T follicular helper cell (primary cell): ENCODE measurements at regions not wholly inside any gene's neighbourhood (a gene's known extent, or its start where the extent isn't known, plus 50 kb on each side); places are given as distances from the start of the nearest gene placed in this dataset.

Experiments used
- DNase-seq: peaks from one replicate; pipeline ENCODE4 v3.0.0-alpha.2; 2020; ENCODE audit warnings: low read depth

GRCh38 chr3:30167541-30168011 is 438.8 kb upstream of the TGFBR2 start:
- DNase-seq, result no peak

DNA sequence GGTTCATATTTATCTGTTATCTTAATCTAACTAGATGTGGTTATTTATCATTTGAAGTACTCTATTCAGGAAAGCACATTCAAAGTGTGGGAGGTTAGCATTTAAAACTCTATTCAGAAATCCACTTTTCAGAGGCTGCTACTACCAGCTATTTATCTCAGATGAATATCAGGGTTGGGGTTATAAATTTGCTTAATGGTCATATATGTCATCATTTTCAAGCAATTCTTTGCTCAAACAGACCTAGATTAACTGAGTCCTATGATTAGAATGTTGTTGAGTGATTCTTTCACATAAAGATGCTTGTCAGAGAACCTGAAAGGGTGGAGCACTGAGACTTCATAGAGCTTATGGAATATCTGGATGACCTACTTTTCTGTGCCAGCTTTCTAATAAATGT is 436.9 kb upstream of the TGFBR2 start:
- no peak for DNase-seq

GRCh38 chr3:30170681-30171438 is 435.5 kb upstream of the TGFBR2 start:
- no peak for DNase-seq

DNA sequence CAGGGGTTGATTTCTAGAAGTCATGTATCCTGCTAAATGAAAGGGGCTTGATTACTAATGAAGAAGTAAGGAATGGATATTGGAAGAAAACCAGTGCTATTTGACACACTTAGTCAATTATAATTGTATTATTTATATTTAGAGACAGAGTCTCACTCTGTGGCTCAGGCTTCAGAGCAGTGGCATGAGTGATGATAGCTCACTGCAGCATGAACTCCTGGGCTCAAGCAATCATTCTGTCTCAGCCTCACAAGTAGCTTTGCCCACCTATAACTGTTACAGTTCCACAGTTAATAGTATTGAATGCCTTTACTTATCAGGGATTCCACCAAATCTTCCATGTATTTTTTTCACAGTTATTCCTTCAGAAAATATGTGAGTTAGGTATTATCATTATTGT is 432.0 kb upstream of the TGFBR2 start:
- no peak for DNase-seq

- no peak for DNase-seq
Observed at GRCh38 chr3:30180310-30181177, 425.9 kb upstream of the TGFBR2 start.

- no peak for DNase-seq
Observed at GRCh38 chr3:30181178-30181465, 425.3 kb upstream of the TGFBR2 start.

GRCh38 chr3:30181581-30181980 is 424.8 kb upstream of the TGFBR2 start:
- no peak for DNase-seq

GRCh38 chr3:30183421-30183820 is 423.0 kb upstream of the TGFBR2 start:
- DNase-seq, result no peak

- no peak for DNase-seq
Observed at GRCh38 chr3:30184091-30184810, 422.1 kb upstream of the TGFBR2 start.

DNA sequence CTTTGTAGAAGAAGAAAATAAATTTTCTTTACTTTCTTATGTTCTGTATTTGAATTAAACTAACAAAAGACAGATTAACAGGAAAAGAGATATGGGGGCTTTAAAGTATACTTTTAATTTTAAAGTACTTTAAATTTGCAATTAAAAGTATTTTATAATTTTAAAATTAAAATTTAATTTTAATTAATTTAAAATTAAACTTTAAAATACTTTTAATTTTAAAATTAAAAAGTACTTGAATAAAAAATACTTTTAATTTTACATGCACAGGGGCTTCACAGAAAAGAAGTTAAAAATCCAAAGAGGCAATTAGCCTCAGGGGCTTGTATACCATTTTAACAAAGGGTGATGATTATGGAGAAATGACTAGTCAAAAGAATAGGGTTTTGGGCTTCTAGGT is 420.5 kb upstream of the TGFBR2 start:
- DNase-seq, result no peak

GRCh38 chr3:30186741-30187219 is 419.6 kb upstream of the TGFBR2 start:
- no peak for DNase-seq

- no peak for DNase-seq
Observed at GRCh38 chr3:30187366-30187765, 419.0 kb upstream of the TGFBR2 start.

GRCh38 chr3:30188713-30189112 is 417.7 kb upstream of the TGFBR2 start:
- no peak for DNase-seq

DNA sequence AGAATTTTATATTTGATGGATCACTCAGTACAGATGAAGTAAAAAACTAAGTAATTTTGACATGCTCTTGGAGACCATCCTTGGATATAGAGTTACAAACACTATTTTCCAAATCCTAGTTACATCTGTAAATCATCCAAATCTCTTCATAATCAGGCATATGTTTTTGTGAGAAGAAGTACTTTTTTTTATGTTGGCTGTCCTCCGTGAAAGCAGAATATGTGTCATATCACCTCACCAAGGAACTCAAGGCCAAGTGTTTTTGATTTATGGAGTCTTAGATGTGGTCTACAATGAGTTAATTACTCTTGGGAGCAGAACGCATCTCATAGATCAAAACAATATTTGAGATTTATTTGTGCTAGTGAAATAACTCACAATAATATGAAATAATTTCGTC is 416.5 kb upstream of the TGFBR2 start:
- DNase-seq, result no peak

DNA sequence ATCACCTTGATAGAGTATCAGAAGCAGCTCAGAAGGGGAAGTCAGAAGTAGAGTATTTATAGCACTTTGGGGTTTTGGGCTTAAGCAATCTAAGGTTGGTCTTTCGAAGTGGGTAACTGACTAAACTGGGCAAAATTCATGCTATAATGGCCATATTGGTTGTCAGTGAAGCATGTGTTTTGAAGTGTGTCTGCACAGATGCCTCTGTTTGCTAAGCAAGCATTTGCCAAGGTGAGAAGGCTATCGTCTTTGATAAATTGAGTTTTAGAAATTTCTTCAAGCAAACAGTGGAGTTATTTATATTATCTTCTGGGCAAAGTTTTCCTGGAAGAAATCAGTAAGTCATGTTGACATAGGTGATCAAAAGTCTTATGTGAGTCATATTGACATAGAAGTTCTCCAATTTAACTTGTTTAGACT is 412.8 kb upstream of the TGFBR2 start:
- no peak for DNase-seq

DNA sequence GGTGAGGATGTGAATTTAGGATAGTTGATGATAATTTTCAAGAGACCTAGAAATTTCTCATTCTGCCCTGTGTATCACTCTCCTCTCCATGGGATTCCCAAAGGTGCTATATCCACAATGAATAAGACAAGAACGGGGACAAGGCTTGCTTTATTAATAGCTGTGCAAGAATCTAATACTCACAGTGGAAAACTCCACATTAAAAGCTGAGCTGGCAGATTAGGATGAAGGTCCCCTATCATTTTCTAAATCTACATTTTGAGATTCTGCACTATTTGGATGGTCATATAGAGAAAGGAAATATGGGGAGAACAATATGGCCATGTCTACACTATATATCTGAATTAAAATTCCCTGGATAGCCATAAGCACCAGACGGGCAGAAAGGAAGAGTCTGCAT is 411.0 kb upstream of the TGFBR2 start:
- DNase-seq, result no peak

GRCh38 chr3:30198162-30198561 is 408.2 kb upstream of the TGFBR2 start:
- no peak for DNase-seq

DNA sequence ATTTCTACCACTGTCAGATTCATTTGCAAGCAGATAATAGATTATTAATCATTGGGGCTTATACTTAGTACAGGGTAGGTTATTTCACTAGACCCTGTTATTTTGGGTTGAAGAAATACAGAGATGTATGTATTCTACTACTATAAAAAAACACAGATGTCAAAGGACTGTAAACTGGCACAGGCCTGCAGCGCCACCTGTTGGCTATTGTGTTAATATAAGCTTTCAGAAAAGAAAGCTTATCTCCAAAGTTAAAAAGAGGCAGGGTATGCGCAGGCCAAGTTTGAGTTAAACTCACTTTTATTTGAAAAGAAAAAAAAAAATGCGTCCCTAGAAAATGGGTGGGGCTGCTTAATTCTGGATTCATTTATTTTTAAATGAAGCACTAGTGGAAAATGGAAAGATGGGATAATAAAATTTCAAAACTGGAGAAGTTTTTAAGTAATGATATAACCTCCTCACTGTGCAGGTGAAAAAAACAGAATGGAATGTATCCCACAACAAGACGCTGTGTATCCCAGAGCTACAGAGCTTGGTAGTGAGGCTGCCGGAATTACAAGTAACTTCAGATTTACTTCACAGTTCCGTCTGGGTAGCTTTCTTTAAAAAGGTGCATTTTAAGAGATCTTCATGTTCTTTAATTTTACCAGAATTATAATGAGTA is 407.2 kb upstream of the TGFBR2 start:
- DNase-seq, result peak; percentile 37

DNA sequence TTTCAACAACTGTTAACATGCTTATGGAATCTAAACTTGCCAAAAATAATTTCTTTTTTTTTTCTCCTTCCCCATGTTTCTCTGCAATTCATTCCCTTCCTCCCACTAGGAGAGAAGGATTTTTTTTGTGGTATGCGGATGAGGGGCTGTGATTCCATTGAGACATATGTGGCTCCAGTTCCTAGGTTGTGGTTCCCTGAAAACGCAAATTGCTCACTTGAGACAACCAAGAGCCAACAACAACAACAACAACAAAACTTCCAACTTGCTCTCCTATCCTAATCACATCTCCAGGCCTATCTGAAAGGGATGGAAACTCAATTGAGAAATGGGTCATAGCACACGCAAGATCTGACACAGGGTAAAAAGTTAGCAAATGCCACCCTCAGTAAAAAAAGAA is 406.5 kb upstream of the TGFBR2 start:
- no peak for DNase-seq

DNA sequence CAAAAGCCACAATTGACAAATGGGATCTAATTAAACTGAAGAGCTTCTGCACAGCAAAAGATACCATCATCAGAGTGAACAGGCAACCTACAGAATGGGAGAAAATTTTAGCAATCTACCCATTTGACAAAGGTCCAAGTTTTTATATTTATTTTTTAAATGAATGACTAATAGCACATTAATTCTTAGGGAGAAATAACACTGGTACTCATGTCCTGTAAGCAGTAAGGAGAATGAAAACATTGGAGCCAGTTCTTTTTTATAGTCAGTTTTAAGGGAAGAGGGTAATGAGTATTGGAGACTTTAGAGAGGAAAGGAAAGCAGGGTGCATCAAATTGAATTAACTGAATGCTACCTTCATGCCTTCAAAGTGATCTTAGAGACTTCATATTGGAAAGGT is 404.7 kb upstream of the TGFBR2 start:
- DNase-seq, result no peak

- no peak for DNase-seq
Observed at GRCh38 chr3:30203301-30203700, 403.1 kb upstream of the TGFBR2 start.

DNA sequence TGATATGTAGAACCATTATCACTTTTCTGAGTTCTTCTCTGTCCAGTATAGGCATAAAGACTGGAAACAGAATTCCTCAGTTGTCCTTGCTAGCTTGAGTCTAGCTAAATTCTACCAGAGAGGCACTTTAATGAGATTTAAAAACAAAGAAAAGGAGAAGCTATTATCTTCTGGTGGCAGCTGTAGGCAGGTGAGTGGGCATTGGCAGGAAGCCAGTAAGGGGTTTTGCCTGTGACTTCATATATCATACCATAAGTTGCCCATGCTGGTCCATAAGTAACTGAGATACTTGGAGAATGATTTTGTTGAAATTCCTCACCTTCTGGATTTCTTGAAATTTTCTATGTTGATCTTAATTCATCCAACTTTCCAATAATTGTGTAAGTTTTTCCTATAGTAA is 402.3 kb upstream of the TGFBR2 start:
- no peak for DNase-seq
